Neural progenitor cell (in vitro differentiated cells): ENCODE measurements at regions not wholly inside any gene's neighbourhood (a gene's known extent, or its start where the extent isn't known, plus 50 kb on each side); places are given as distances from the start of the nearest gene placed in this dataset.
"Not testable (repeated sequence)": the region's sequence is repeated elsewhere in the genome, so short reads cannot be mapped to it uniquely, and the experiment has no call there.

ENCODE experiments used
- DNase-seq: peaks from one replicate; pipeline ENCODE4 v3.0.0-alpha.2; 2016; ENCODE audit warnings: low spot score
- H2AFZ ChIP-seq: fragments of 200-600 bp; sonication (generic); replicated peaks from 2 replicates; pipeline ENCODE4 v1.6.1; 2016; ENCODE audit warnings: antibody characterized with exemption
- H3F3A ChIP-seq: fragments of 200-600 bp; sonication (generic); 2 replicates; pipeline ENCODE4 v1.6.1; 2016; ENCODE audit warnings: antibody characterized with exemption, low read depth
- H3K27ac ChIP-seq: fragments of 200-600 bp; sonication (generic); 2 replicates; pipeline ENCODE4 v1.5.1; 2016; ENCODE audit warnings: mild to moderate bottlenecking
- H3K27me3 ChIP-seq: fragments of 200-600 bp; sonication (generic); 2 replicates; pipeline ENCODE4 v1.6.1; 2016; ENCODE audit warnings: mild to moderate bottlenecking, moderate library complexity
- H3K36me3 ChIP-seq: fragments of 200-600 bp; sonication (generic); 2 replicates; pipeline ENCODE4 v1.5.1; 2016
- H3K4me1 ChIP-seq: fragments of 200-600 bp; sonication (generic); 2 replicates; pipeline ENCODE4 v1.6.1; 2016; ENCODE audit warnings: mixed run types
- H3K4me2 ChIP-seq: fragments of 200-600 bp; sonication (generic); 2 replicates; pipeline ENCODE4 v1.6.1; 2016
- H3K4me3 ChIP-seq: fragments of 200-600 bp; sonication (generic); 2 replicates; pipeline ENCODE4 v1.5.1; 2016
- H3K79me2 ChIP-seq: fragments of 200-600 bp; sonication (generic); 2 replicates; pipeline ENCODE4 v1.6.1; 2016; ENCODE audit warnings: low read depth
- H3K9ac ChIP-seq: fragments of 200-600 bp; sonication (generic); 2 replicates; pipeline ENCODE4 v1.6.1; 2016
- H3K9me3 ChIP-seq: fragments of 200-600 bp; sonication (generic); 2 replicates; pipeline ENCODE4 v1.5.1; 2016; ENCODE audit warnings: low read depth
- H4K20me1 ChIP-seq: fragments of 200-600 bp; sonication (generic); 2 replicates; pipeline ENCODE4 v1.6.1; 2016; ENCODE audit warnings: low read depth
- H3K27ac Mint-ChIP-seq: 3 replicates; pipeline ENCODE4 v1.8.0; 2021; ENCODE audit warnings: mixed read lengths
- H3K27me3 Mint-ChIP-seq: 2 replicates; pipeline ENCODE4 v1.8.0; 2022; ENCODE audit warnings: low read depth, mild to moderate bottlenecking, inconsistent platforms, moderate library complexity, mixed read lengths; ENCODE audit not compliant: insufficient read depth
- H3K36me3 Mint-ChIP-seq: 3 replicates; pipeline ENCODE4 v1.8.0; 2021; ENCODE audit warnings: mixed read lengths
- H3K4me1 Mint-ChIP-seq: 3 replicates; pipeline ENCODE4 v1.8.0; 2021; ENCODE audit warnings: mixed read lengths
- H3K4me3 Mint-ChIP-seq: 3 replicates; pipeline ENCODE4 v1.8.0; 2021; ENCODE audit warnings: mild to moderate bottlenecking, moderate library complexity, mixed read lengths
- H3K9me3 Mint-ChIP-seq: 3 replicates; pipeline ENCODE4 v1.8.0; 2020; ENCODE audit warnings: mixed read lengths
- EZH2 ChIP-seq: fragments of 200-600 bp; sonication (generic); IDR thresholded peaks from 2 replicates; pipeline ENCODE4 v1.6.1; 2017; ENCODE audit warnings: antibody characterized with exemption, mild to moderate bottlenecking, moderate library complexity
- EZH2phosphoT487 ChIP-seq: fragments of 200-600 bp; sonication (generic); IDR thresholded peaks from 2 replicates; pipeline ENCODE4 v1.6.1; 2017; ENCODE audit warnings: antibody characterized with exemption
- TF ChIP-seq, protein P1 (sequence below): fragments of 200-600 bp; sonication (generic); IDR thresholded peaks from 2 replicates; pipeline ENCODE4 v1.5.1; 2017; ENCODE audit warnings: antibody characterized with exemption, mild to moderate bottlenecking

DNA sequence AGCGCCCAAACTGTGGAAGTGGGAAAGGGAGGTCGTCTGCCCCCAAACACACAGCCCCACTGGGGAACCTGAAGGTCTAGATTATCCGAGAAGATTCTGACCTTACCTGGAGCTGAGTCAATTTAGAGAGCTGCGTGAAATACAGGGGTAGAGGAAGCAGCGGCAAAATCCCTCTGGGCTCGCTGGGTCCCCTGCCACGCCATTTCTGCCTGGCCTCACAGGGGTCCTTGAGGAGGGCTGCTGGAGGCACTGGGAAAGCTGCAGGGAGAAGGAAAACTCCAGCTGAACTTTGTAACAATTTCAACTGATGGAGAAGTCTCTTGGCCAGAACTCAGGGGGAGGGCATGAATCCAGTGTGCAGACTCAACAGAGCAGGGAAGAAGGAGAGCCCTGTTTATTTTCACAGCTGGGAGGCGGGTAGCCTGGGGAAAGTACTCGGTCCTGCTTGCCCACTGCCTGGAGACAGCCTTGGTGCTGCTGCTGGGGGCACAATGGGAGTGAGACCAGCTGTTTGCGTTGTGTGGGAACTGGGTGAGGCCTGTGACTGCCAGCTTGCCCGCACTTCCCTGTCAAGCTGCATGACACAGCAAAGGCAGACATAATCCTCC lies 93.2 kb upstream of the MAPK10 start:
- no peak overlapping the region for H2AFZ ChIP-seq

DNA sequence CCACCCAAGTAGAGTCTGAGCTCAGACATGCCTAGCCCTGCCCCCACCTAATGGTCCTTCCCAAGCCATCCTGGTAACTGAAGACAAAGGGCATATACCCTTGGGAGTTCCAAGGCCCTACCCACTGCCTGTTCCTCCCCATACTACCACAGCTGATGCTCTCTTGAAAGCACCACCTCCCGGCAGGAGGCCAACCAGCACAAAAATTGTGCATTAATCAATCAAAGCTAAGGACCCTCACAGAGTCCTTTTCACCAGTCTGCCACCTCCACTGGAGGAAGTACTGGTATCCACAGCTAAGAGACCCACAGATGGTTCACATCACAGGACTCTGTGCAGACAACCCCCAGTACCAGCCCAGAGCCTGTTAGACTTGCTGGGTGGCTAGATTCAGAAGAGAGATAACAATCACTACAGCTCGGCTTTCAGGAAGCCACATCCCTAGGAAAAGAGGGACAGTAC lies 93.8 kb upstream of the MAPK10 start:
- H3K27ac ChIP-seq = peak overlapping the region; percentile 9
- peaks cover 47% of the 10 kb centered on the region for H3F3A ChIP-seq
- Mint-ChIP-seq H3K36me3 (peaks cover 34% of the 10 kb centered on the region), H3K9me3 (peaks cover 45% of the 10 kb centered on the region), H3K4me1 (peaks cover 49% of the 10 kb centered on the region), H3K27ac (peak overlapping the region; percentile 92)
- not testable (repeated sequence) for H3K4me2 ChIP-seq, DNase-seq, H4K20me1 ChIP-seq, H3K9me3 ChIP-seq, H3K36me3 ChIP-seq, H2AFZ ChIP-seq, H3K79me2 ChIP-seq, H3K27me3 ChIP-seq, H3K4me3 ChIP-seq, H3K9ac ChIP-seq, H3K27me3 Mint-ChIP-seq, H3K4me3 Mint-ChIP-seq
- peaks cover 61% of the 10 kb centered on the region for H3K4me1 ChIP-seq

More for the DNA sequence above, 93.2 kb upstream of the MAPK10 start:
- H3K4me3 Mint-ChIP-seq = no peak overlapping the region
- DNase-seq = no peak
- Histone ChIP-seq H3K4me2 (no peak overlapping the region), H3K79me2 (peaks cover 9% of the 10 kb centered on the region), H3K4me3 (no peak overlapping the region), H3K36me3 (peaks cover 6% of the 10 kb centered on the region), H3K27me3 (no peaks in the 10 kb centered on the region), H3K9me3 (no peaks in the 10 kb centered on the region), H3K9ac (no peak overlapping the region), H3K4me1 (peaks cover 62% of the 10 kb centered on the region), H3F3A (peaks cover 53% of the 10 kb centered on the region), H3K27ac (peak overlapping the region; percentile 96), H4K20me1 (no peaks in the 10 kb centered on the region)
- peaks cover 32% of the 10 kb centered on the region for H3K36me3 Mint-ChIP-seq
- H3K4me1 Mint-ChIP-seq = peaks cover 49% of the 10 kb centered on the region
- H3K27me3 Mint-ChIP-seq = peaks cover 4% of the 10 kb centered on the region
- H3K9me3 Mint-ChIP-seq = peaks cover 42% of the 10 kb centered on the region
- TF ChIP-seq EZH2 = no peak
- no peak for TF ChIP-seq EZH2phosphoT487
- TF ChIP-seq, protein P1, sequence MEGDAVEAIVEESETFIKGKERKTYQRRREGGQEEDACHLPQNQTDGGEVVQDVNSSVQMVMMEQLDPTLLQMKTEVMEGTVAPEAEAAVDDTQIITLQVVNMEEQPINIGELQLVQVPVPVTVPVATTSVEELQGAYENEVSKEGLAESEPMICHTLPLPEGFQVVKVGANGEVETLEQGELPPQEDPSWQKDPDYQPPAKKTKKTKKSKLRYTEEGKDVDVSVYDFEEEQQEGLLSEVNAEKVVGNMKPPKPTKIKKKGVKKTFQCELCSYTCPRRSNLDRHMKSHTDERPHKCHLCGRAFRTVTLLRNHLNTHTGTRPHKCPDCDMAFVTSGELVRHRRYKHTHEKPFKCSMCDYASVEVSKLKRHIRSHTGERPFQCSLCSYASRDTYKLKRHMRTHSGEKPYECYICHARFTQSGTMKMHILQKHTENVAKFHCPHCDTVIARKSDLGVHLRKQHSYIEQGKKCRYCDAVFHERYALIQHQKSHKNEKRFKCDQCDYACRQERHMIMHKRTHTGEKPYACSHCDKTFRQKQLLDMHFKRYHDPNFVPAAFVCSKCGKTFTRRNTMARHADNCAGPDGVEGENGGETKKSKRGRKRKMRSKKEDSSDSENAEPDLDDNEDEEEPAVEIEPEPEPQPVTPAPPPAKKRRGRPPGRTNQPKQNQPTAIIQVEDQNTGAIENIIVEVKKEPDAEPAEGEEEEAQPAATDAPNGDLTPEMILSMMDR = no peak
- peak overlapping the region; percentile 85 for H3K27ac Mint-ChIP-seq

DNA sequence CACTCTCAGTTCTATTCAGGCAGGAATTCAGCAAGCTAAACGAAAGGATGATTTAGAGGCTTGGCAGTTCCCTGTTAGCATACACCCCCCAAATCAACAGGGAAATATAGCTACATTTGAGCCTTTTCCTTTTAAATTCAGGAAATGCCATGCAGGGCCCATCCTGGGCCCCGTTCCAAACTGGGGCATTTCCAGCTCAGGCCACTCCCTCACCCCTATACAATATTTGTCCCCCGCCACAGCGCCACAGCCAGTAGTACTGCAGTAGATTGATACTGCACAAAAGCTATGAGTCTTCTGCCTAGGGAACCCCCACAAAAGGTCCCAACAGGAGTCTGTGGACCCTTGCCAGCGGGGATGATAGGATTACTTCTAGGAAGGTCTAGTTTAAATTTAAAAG lies 102.0 kb upstream of the MAPK10 start:
- Mint-ChIP-seq H3K9me3 (peaks cover 41% of the 10 kb centered on the region), H3K4me3 (no peak overlapping the region), H3K4me1 (peaks cover 24% of the 10 kb centered on the region), H3K27ac (no peak overlapping the region), H3K36me3 (peaks cover 35% of the 10 kb centered on the region), H3K27me3 (peaks cover 4% of the 10 kb centered on the region)
- Histone ChIP-seq H3K4me2 (no peak overlapping the region), H3K9ac (no peak overlapping the region), H3K36me3 (peaks cover 10% of the 10 kb centered on the region), H3K4me3 (no peak overlapping the region), H3K4me1 (peaks cover 23% of the 10 kb centered on the region), H3K27ac (no peak overlapping the region), H4K20me1 (no peaks in the 10 kb centered on the region), H2AFZ (no peak overlapping the region), H3K27me3 (no peaks in the 10 kb centered on the region), H3K79me2 (no peaks in the 10 kb centered on the region), H3K9me3 (peaks cover 3% of the 10 kb centered on the region), H3F3A (peaks cover 16% of the 10 kb centered on the region)
- no peak for DNase-seq
- TF ChIP-seq, protein P1 = no peak
- TF ChIP-seq EZH2 (no peak), EZH2phosphoT487 (no peak)

DNA sequence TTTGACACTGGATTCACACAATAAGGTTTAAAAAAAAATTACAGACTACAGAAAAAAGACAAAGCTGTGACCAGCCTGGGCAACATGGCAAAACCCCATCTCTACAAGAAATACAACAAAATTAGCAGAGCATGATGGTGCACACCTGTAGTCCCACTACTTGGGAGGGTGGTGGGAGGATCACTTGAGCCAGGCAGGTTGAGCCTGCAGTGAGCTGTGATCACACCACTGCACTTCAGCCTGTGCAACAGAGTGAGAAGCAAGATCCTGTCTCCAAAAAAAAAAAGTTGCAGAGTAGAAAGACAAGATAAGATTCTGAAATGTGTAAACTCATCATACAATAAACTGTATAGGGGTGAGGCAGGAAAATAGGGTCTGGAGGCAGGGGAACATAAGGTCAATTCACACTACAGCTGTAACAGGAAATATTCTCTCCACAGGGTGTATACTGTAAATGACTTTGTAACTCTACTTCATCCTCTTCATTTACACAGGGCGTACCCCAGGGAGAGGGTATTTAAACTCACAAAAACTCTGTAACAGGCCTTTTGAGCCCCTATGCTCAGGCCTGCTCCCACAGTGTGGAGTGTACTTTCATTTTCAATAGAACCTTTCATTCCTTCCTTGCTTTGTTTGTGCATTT lies 112.6 kb upstream of the MAPK10 start:
- H3K4me1 Mint-ChIP-seq = peaks cover 45% of the 10 kb centered on the region
- Histone ChIP-seq H2AFZ (no peak overlapping the region), H3K4me1 (peaks cover 28% of the 10 kb centered on the region), H3K4me2 (peak overlapping the region; percentile 34), H3K4me3 (no peak overlapping the region), H3K36me3 (peaks cover 10% of the 10 kb centered on the region), H4K20me1 (no peaks in the 10 kb centered on the region), H3K27ac (peak overlapping the region; percentile 89), H3F3A (peaks cover 26% of the 10 kb centered on the region), H3K79me2 (no peaks in the 10 kb centered on the region), H3K9me3 (no peaks in the 10 kb centered on the region), H3K9ac (no peak overlapping the region), H3K27me3 (no peaks in the 10 kb centered on the region)
- H3K27ac Mint-ChIP-seq = peak overlapping the region; percentile 88
- H3K36me3 Mint-ChIP-seq = peaks cover 15% of the 10 kb centered on the region
- no peak overlapping the region for H3K4me3 Mint-ChIP-seq
- no peak for DNase-seq
- H3K9me3 Mint-ChIP-seq = peaks cover 8% of the 10 kb centered on the region
- peaks cover 2% of the 10 kb centered on the region for H3K27me3 Mint-ChIP-seq
- TF ChIP-seq EZH2phosphoT487 = no peak
- no peak for TF ChIP-seq EZH2
- TF ChIP-seq, protein P1 = no peak

DNA sequence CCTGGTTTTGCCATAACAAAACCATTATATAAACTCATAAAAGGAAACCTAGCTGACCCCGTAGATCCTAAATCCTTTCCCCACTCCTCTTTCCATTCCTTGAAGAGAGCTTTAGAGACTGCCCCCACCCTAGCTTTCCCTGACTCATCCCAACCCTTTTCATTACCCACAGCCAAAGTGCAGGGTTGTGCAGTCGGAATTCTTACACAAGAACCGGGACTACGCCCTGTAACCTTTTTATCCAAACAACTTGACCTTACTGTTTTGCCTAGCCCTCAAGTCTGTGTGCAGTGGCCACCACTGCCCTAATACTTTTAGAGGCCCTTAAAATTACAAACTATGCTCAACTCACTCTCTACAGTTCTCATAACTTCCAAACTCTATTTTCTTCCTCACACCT lies 116.0 kb upstream of the PTPN13 start:
- not testable (repeated sequence) for H3K27me3 ChIP-seq, H3K9me3 Mint-ChIP-seq, H3K4me2 ChIP-seq, H2AFZ ChIP-seq, H3K27ac ChIP-seq, H3K36me3 Mint-ChIP-seq, H3K27ac Mint-ChIP-seq, H3K9ac ChIP-seq, H3K27me3 Mint-ChIP-seq, DNase-seq, H3K4me3 Mint-ChIP-seq, H3K4me3 ChIP-seq, H3K9me3 ChIP-seq, H3K36me3 ChIP-seq, H4K20me1 ChIP-seq
- peaks cover 12% of the 10 kb centered on the region for H3K79me2 ChIP-seq
- H3F3A ChIP-seq = peaks cover 53% of the 10 kb centered on the region
- H3K4me1 ChIP-seq = peaks cover 57% of the 10 kb centered on the region
- peaks cover 39% of the 10 kb centered on the region for H3K4me1 Mint-ChIP-seq
